AG04449 (cell line): ENCODE measurements at regions not wholly inside any gene's neighbourhood (a gene's known extent, or its start where the extent isn't known, plus 50 kb on each side); places are given as distances from the start of the nearest gene placed in this dataset.

ENCODE experiments used
- CTCF ChIA-PET: fragments of 350-600 bp; formaldehyde crosslinking; extraction: SDS; loops from one replicate; lab custom pipeline; 2021; ENCODE audit warnings: antibody characterized with exemption; lab: Yijun Ruan, JAX
- POLR2A ChIA-PET: fragments of 400-600, 350-600 bp; formaldehyde crosslinking; extraction: SDS; loops from one replicate; lab custom pipeline; 2020; ENCODE audit warnings: antibody characterized with exemption, inconsistent platforms; lab: Yijun Ruan, JAX
- DNase-seq: peaks from one replicate; pipeline ENCODE4 v3.0.0-alpha.2; 2010; ENCODE audit warnings: low read depth, low spot score
- H3K4me3 ChIP-seq: 2 replicates; pipeline ENCODE4 v1.5.1; 2011; ENCODE audit warnings: low read depth, mild to moderate bottlenecking, control low read depth, low read length
- TF ChIP-seq, protein P1 (sequence below): IDR thresholded peaks from one replicate; pipeline ENCODE4 v1.5.1; 2011; ENCODE audit warnings: mild to moderate bottlenecking, moderate library complexity, low read length, control low read depth, inconsistent platforms; ENCODE audit not compliant: insufficient read depth; ENCODE audit errors: missing control alignments

DNA sequence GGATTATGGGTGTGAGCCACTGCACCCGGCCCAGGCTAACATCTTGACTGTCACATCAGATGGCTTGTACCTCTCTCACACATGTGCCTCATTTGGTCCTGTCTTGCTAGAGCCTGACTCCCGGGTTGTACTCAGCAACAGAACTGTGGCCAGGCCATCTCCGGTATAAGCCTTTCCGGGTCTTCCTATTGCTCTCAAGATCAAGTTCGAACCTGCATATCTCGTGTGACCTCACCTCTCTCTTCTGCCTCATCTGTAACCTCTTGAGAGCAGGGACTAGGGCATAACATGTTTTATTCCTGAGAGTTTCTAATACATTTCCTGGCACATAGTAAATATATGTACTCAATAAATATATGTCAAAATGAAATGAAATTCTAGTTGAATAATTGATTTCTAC, 114.0 kb downstream of the ACAA2 start:
- no peak overlapping the region for H3K4me3 ChIP-seq
- TF ChIP-seq, protein P1, sequence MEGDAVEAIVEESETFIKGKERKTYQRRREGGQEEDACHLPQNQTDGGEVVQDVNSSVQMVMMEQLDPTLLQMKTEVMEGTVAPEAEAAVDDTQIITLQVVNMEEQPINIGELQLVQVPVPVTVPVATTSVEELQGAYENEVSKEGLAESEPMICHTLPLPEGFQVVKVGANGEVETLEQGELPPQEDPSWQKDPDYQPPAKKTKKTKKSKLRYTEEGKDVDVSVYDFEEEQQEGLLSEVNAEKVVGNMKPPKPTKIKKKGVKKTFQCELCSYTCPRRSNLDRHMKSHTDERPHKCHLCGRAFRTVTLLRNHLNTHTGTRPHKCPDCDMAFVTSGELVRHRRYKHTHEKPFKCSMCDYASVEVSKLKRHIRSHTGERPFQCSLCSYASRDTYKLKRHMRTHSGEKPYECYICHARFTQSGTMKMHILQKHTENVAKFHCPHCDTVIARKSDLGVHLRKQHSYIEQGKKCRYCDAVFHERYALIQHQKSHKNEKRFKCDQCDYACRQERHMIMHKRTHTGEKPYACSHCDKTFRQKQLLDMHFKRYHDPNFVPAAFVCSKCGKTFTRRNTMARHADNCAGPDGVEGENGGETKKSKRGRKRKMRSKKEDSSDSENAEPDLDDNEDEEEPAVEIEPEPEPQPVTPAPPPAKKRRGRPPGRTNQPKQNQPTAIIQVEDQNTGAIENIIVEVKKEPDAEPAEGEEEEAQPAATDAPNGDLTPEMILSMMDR = no peak
- POLR2A ChIA-PET = interaction anchor here (1.0 kb wide), 1 partner anchor 27 kb away, joined by 3 read pairs; no protein-coding TSS in a partner anchor
- CTCF ChIA-PET = interaction anchor here (1.7 kb wide), 1 partner anchor 27 kb away, joined by 3 read pairs; no protein-coding TSS in a partner anchor
- no peak for DNase-seq

GRCh38 chr18:49698525-49699025, 114.8 kb downstream of the ACAA2 start:
- no peak for DNase-seq
- ChIA-PET POLR2A (interaction anchor here (1.0 kb wide), 1 partner anchor 28 kb away, joined by 3 read pairs; no protein-coding TSS in a partner anchor), CTCF (interaction anchor here (1.4 to 1.7 kb wide), 3 partner anchors 25 to 140 kb away, joined by 3 read pairs; no protein-coding TSS in a partner anchor)
- no peak overlapping the region for H3K4me3 ChIP-seq
- TF ChIP-seq, protein P1 = no peak

- ChIA-PET CTCF (interaction anchor here (0.6 to 1.7 kb wide), 4 partner anchors 26 to 160 kb away, joined by 3 read pairs; no protein-coding TSS in a partner anchor), POLR2A (interaction anchor here (1.0 kb wide), 1 partner anchor 28 kb away, joined by 3 read pairs; no protein-coding TSS in a partner anchor)
- no peak for DNase-seq
- TF ChIP-seq, protein P1 = no peak
- H3K4me3 ChIP-seq = no peak overlapping the region
Measured at GRCh38 chr18:49697757-49698524, 115.4 kb downstream of the ACAA2 start.

GRCh38 chr18:49697049-49697448, 116.3 kb downstream of the ACAA2 start:
- no peak for DNase-seq
- no peak overlapping the region for H3K4me3 ChIP-seq
- TF ChIP-seq, protein P1 = no peak
- ChIA-PET CTCF (interaction anchor here (1.1 to 1.5 kb wide), 3 partner anchors 27 to 138 kb away, joined by 3 read pairs; no protein-coding TSS in a partner anchor), POLR2A (no interaction called here)

GRCh38 chr18:49694402-49694801, 118.9 kb downstream of the ACAA2 start:
- TF ChIP-seq, protein P1 = no peak
- ChIA-PET CTCF (interaction anchor here (0.8 to 1.0 kb wide), 2 partner anchors 9 to 33 kb away, joined by 3 read pairs; no protein-coding TSS in a partner anchor), POLR2A (no interaction called here)
- no peak for DNase-seq
- no peak overlapping the region for H3K4me3 ChIP-seq

- TF ChIP-seq, protein P1 = no peak
- POLR2A ChIA-PET = no interaction called here
- no peak for DNase-seq
- CTCF ChIA-PET = interaction anchor here (0.8 kb wide), 1 partner anchor 33 kb away, joined by 3 read pairs; no protein-coding TSS in a partner anchor
- H3K4me3 ChIP-seq = no peak overlapping the region
Measured at GRCh38 chr18:49693717-49694005, 119.7 kb downstream of the ACAA2 start.
